ENCODE measurements at regions not wholly inside any gene's neighbourhood (a gene's known extent, or its start where the extent isn't known, plus 50 kb on each side); places are given as distances from the start of the nearest gene placed in this dataset.

GRCh38 chr9:115373000-115373709 lies 255.2 kb upstream of the TNC start:
- DNase-seq: peak; percentile 99

- DNase-seq: no peak
Measured at GRCh38 chr9:115373710-115374045, 255.7 kb upstream of the TNC start.

GRCh38 chr9:115374724-115375268 lies 256.8 kb upstream of the TNC start:
- no peak for DNase-seq

GRCh38 chr9:115378241-115378640 lies 260.3 kb upstream of the TNC start:
- DNase-seq: peak; percentile 45

- DNase-seq: no peak
Measured at GRCh38 chr9:115378758-115379157, 260.8 kb upstream of the TNC start.

- DNase-seq: no peak
Measured at GRCh38 chr9:115379719-115380118, 261.8 kb upstream of the TNC start.

- DNase-seq: no peak
Measured at GRCh38 chr9:115382865-115383264, 264.9 kb upstream of the TNC start.

GRCh38 chr9:115385383-115386122 lies 267.6 kb upstream of the TNC start:
- DNase-seq: no peak

- no peak for DNase-seq
Measured at GRCh38 chr9:115386963-115387770, 269.2 kb upstream of the TNC start.

- DNase-seq: peak; percentile 37
Measured at GRCh38 chr9:115391168-115391825, 273.3 kb upstream of the TNC start.

- peak; percentile 66 for DNase-seq
Measured at GRCh38 chr9:115393976-115394775, 276.2 kb upstream of the TNC start.

GRCh38 chr9:115395511-115396021 lies 277.6 kb upstream of the TNC start:
- DNase-seq: peak; percentile 16

GRCh38 chr9:115396071-115396529 lies 278.1 kb upstream of the TNC start:
- DNase-seq: peak; percentile 42

GRCh38 chr9:115397591-115398312 lies 279.8 kb upstream of the TNC start:
- no peak for DNase-seq

GRCh38 chr9:115398313-115398650 lies 280.3 kb upstream of the TNC start:
- no peak for DNase-seq

GRCh38 chr9:115398996-115399395 lies 281.0 kb upstream of the TNC start:
- peak; percentile 37 for DNase-seq

- DNase-seq: peak; percentile 77
Measured at GRCh38 chr9:115400796-115401195, 282.8 kb upstream of the TNC start.

- DNase-seq: no peak
Measured at GRCh38 chr9:115401756-115402327, 283.9 kb upstream of the TNC start.

- no peak for DNase-seq
Measured at GRCh38 chr9:115403753-115404152, 285.8 kb upstream of the TNC start.

GRCh38 chr9:115404311-115404710 lies 286.4 kb upstream of the TNC start:
- DNase-seq: no peak

- peak; percentile 56 for DNase-seq
Measured at GRCh38 chr9:115411516-115411915, 293.6 kb upstream of the TNC start.

Data from fibroblast of skin of right biceps (primary cell).